GF-D8 (cell line): ENCODE measurements at regions not wholly inside any gene's neighbourhood (a gene's known extent, or its start where the extent isn't known, plus 50 kb on each side); places are given as distances from the start of the nearest gene placed in this dataset.

Source experiments
- DNase-seq: peaks from one replicate; lab custom pipeline; 2025; lab: John Stamatoyannopoulos, UW

- no peak for DNase-seq
These were observed 619.7 kb downstream of the BRD1 start for GRCh38 chr22:49208004-49208402.

- DNase-seq = no peak
These were observed 620.4 kb downstream of the BRD1 start for GRCh38 chr22:49207008-49208003.

DNA sequence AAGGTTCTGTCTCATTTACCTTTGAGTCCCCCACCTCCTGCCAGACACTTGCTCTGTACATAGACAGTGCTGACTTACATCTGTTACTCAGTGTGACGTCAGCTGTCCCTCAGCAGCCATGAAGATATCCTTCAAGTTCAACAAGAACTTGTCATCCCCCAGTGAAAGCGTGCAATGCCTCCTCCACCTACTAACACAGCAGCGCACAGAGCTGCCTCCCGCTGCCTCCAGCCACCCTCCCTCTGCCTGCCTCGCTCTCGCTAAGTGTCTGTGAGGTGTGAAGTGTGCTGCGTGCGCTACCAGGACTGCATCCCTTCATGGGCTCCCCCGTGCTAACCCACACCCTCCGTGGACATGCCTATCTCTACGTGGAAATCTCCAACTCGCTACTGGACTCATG is 621.4 kb downstream of the BRD1 start:
- no peak for DNase-seq

GRCh38 chr22:49205483-49205800 is 622.2 kb downstream of the BRD1 start:
- no peak for DNase-seq

GRCh38 chr22:49204599-49205482 is 622.8 kb downstream of the BRD1 start:
- no peak for DNase-seq

- no peak for DNase-seq
These were observed 623.6 kb downstream of the BRD1 start for GRCh38 chr22:49203859-49204598.

DNA sequence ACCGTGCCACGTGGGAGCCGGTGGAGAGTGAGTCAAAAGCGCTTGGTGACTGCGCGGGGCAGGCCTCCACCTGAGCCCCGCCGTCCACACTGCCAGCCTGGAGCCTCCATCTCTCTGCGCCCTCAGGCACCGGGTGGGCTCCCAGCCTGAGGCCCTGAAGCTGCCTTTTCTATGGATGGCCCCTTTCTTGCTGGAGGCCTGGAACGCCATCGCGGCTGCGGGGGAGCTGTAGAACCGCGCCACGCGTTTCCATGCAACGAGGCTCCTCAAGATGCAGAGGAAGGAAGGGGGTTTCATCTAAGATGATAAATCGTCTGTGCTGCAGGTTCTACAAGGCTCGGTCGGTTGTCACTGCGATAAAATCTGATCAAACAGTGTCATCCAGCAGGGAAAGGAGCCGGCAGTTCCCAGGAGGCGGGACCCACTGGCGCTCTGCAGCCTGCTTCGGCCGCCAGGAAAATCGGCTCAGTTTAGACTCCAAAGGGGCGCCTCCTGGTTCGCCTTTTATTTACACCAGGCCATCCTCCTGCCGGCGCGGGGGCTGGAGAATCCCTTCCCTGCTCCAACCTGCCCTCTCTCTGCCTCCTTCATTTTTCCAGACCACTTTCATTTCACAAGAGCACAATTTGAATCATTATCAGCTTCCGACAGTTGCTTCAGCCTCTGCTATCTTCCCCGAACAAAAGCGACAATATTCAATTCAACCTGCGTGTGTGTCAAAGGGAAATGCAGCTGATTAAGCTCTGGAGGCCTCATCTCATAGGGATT is 624.4 kb downstream of the BRD1 start:
- DNase-seq = no peak

DNA sequence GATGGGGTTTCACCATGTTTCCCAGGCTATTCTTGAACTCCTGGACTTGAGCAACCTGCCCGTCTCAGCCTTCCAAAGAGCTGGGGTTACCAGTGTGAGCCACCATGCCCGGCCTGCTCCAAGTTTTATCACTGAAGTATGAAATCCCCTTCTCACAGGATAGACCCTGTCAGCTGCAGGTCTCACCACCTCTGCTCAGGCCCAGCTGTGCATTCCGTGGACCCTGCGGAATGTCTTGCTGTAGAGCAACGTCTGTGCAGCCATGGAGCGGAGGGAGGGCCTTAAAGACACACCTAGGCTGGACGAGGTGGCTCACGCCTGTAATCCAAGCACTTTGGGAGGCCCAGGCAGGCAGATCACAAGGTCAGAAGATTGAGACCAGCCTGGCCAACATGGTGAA is 625.4 kb downstream of the BRD1 start:
- no peak for DNase-seq

DNA sequence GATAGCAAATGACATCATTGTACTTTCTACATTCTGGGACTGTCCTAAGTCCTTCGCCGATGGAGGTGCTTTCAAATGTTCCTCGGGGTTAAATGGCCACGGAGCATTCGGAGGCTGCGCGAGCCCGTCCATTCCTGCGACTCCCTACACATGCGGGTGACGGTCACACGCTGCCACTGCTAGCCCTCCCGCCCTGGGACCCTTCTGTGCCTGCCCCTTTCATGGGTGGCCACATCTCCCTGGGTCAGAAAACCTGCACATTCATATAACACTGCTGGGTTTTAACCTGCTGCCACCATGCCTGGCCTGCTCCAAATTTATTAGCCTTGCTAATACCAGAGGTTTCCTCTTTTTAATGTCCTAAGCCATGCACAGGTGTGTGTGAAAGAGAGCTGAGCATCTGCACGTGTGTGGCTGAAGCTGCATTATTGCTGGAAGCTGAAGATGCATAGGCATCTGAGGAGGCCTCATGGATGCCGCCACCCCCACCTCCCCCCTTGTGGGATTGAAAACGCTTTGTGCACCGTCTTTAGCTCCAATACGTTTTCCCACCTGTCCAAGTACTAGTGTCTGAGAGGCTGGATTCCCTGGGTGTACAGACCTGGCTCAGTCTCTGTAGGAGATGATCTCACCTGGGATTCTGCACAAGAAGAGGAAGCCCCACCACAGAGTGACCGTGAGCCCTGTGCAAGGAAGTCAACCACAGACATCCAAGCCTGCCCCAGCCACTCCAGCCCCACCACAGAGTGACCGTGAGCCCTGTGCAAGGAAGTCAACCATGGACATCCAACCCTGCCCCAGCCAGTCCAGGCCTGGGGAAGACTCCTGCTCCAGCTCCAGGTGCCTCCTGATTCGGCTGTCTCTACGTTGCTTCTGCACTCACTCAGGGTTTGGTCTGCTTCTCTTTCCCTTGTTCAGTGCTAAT is 626.4 kb downstream of the BRD1 start:
- DNase-seq = no peak

GRCh38 chr22:49199224-49199623 is 628.4 kb downstream of the BRD1 start:
- no peak for DNase-seq

DNA sequence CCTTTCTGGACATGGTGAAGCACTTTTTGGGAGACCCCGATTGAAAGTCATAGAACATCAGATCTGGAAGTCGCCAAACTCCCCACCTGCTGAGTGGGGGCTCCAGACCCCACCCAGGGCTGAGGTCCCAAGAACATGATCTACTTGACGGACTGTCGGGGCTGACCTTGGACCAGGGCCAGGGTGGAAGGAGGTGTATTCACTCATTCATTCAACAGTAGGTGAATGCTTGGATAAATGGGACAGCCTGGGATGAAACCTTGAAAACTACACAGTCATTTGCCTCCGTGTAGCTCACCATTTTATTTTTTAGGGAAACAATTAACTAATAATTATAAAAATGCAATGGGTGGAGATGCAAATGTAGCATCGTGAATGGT is 629.0 kb downstream of the BRD1 start:
- no peak for DNase-seq

- no peak for DNase-seq
These were observed 629.5 kb downstream of the BRD1 start for GRCh38 chr22:49197986-49198704.

GRCh38 chr22:49197505-49197904 is 630.2 kb downstream of the BRD1 start:
- no peak for DNase-seq

- DNase-seq = no peak
These were observed 631.6 kb downstream of the BRD1 start for GRCh38 chr22:49196046-49196511.

GRCh38 chr22:49195636-49196035 is 632.0 kb downstream of the BRD1 start:
- no peak for DNase-seq

DNA sequence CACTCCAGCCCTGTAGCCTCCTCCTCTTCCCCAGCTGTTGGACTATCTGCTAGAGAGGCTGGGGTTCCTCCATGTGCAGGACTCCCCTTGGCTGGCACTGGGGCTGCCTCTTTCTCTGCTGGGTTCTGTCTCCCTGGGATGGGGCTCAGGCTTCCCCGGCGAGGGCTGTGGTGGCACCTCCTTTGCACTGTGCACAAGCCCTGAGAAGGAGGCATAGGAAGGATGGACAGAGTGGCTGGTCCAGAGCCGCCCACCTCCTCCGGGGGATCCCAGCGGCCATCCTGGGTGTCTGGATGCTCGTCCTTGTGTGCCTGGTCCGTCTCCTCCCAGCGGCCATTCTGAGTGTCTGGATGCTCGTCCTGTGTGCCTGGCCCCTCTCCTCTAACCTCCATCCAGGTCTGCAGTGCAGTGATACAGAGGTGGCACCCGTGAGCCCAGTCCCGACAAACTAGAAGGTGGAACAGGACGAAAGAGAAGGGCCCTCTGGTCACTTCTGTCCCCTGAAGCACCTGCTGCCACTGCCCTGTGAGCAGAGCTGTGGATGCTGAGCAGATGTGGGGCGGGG is 633.7 kb downstream of the BRD1 start:
- no peak for DNase-seq

- DNase-seq = no peak
These were observed 634.3 kb downstream of the BRD1 start for GRCh38 chr22:49193348-49193747.

GRCh38 chr22:49192857-49193250 is 634.8 kb downstream of the BRD1 start:
- no peak for DNase-seq

DNA sequence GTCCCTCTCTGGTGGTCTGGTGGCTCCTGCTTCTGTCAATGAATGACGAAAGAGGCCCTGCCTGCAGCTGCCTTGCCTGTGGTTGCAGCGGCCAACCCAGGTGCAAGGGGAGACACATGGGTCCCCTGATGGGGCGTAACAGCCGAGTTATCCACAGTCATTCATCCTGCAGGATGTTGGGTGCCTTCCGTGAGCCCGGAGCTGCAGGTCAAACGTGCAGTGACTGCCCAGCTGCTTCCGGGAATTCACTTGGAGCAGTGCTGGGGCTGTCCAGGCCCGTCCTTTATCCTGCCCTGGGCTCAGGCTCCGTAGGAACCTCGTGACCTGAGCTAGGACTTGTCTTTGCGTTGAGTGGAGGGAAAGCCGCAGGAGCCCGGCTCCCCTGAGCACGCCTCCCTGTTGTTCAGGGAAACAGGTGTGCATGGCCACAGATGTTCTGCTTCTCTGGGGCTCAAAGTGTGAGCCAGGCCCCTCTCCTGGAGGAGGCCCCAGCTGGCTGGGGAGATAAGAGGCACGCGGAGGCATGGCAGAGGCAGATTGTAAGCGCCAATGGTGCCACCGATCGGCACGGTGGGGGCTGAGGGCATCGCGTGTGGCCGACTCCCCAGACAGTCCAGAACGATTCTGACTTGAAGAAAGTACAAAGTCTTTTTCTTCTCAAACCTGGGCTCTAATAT is 635.4 kb downstream of the BRD1 start:
- DNase-seq = no peak
